Fibroblast of villous mesenchyme (primary cell): ENCODE measurements at regions not wholly inside any gene's neighbourhood (a gene's known extent, or its start where the extent isn't known, plus 50 kb on each side); places are given as distances from the start of the nearest gene placed in this dataset.
A peak's percentile ranks its signal among the peaks of the same experiment; 100 is the strongest.

ENCODE experiments used
- DNase-seq: peaks from one replicate; pipeline ENCODE4 v3.0.0-alpha.2; 2010; ENCODE audit warnings: low read depth
- H3K4me3 ChIP-seq: 2 replicates; pipeline ENCODE4 v1.5.1; 2011; ENCODE audit warnings: low read depth, mild to moderate bottlenecking, low read length
- TF ChIP-seq, protein P1 (sequence below): IDR thresholded peaks from 2 replicates; pipeline ENCODE4 v1.5.1; 2012; ENCODE audit warnings: low read depth, mild to moderate bottlenecking, low read length; ENCODE audit not compliant: insufficient read depth

DNA sequence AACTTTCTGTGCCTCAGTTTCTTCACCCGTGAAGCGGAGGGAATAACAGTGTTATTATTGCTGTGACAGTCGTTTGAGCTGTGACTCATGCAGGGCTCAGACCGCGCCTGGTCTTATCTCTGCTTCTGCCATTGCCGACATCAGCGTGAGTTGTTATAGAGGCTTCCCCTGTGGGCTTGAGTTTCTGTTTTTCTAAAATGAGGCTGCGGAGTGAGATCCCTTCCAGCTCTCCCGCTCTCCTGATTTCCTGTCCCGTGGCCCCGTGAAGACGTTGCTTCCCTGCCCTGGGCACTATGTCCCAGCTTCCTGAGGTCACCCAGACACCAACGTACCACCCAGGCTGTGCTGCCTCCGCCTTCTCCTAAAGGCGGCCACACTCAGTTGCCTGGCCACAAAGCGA is 278.5 kb downstream of the BMP7 start:
- TF ChIP-seq, protein P1, sequence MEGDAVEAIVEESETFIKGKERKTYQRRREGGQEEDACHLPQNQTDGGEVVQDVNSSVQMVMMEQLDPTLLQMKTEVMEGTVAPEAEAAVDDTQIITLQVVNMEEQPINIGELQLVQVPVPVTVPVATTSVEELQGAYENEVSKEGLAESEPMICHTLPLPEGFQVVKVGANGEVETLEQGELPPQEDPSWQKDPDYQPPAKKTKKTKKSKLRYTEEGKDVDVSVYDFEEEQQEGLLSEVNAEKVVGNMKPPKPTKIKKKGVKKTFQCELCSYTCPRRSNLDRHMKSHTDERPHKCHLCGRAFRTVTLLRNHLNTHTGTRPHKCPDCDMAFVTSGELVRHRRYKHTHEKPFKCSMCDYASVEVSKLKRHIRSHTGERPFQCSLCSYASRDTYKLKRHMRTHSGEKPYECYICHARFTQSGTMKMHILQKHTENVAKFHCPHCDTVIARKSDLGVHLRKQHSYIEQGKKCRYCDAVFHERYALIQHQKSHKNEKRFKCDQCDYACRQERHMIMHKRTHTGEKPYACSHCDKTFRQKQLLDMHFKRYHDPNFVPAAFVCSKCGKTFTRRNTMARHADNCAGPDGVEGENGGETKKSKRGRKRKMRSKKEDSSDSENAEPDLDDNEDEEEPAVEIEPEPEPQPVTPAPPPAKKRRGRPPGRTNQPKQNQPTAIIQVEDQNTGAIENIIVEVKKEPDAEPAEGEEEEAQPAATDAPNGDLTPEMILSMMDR, result no peak
- peak overlapping the region; percentile 35 for H3K4me3 ChIP-seq
- peak; percentile 77 for DNase-seq

DNA sequence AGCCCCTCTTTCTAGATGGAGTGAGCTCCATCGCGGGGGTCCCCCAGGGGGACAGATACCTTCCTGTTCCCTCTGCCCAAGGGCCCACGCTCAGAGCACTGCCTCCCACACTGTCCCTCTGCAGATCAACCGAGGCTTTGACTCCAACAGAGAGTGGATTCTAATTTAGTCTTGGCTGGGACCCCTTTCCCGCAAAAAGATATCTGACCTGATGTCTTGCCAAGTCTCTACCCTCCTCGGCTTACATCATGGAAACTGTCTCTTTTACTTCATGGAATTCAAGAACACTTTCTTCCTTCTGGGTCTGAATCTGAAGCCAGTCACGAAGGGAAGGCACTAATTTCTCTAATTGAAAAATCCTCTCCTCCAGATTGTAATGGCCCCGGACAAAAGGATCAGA is 278.0 kb downstream of the BMP7 start:
- DNase-seq, result no peak
- TF ChIP-seq, protein P1, result no peak

GRCh38 chr20:56989516-56989915 is 276.9 kb downstream of the BMP7 start:
- TF ChIP-seq, protein P1, result no peak

More for the DNA sequence above, 278.0 kb downstream of the BMP7 start:
- peak overlapping the region; percentile 35 for H3K4me3 ChIP-seq

DNA sequence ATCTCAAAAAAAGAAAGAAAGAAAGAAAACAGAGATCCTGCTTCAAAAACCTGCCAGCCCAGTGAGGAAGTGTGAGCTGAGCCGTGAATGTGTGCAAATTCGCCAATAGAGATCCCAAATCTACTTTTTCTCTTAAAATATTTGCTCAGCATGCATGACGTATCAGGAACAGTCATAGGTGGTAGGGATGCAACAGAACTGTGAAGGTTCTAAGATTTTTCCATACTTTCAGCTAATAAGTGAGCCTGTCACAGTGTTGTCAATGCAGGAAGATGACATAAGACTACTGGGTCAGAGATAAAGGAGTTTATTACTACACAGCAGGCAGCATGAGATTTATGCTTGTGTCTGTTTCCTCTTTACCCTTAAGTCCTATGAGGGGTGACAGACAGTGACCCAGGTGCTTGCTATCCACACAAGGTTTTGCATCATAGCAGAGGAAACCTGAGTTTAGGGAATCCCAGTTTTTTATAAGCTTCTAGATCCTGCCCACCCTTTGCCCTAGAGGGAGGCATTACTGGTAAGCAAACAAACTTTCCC is 273.4 kb downstream of the BMP7 start:
- DNase-seq, result no peak
- TF ChIP-seq, protein P1, result no peak
- no peak overlapping the region for H3K4me3 ChIP-seq

More at GRCh38 chr20:56989516-56989915, 276.9 kb downstream of the BMP7 start:
- DNase-seq, result no peak
- H3K4me3 ChIP-seq, result no peak overlapping the region

GRCh38 chr20:56994006-56994405 is 272.4 kb downstream of the BMP7 start:
- TF ChIP-seq, protein P1, result no peak
- H3K4me3 ChIP-seq, result no peak overlapping the region
- DNase-seq, result no peak

DNA sequence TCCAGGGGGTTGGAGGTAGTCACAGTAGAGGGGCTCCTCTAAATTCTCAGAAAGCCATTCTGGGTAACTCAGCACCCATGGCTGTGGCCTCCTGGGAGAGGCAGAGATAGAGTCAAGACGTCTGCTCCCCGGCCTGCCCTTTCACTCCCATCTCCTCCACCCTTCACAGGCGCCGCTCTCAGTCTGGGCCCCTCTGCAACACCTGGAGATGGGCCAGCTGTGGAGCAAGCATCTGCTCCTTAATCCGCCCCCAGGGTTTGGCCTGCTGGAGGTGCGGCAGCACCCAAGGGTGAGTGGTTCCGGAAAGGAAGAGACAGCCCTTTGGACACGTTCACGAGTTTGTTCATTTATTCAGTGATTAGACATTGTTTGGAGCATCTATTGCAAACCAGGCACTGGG is 271.3 kb downstream of the BMP7 start:
- TF ChIP-seq, protein P1, result no peak
- DNase-seq, result no peak
- no peak overlapping the region for H3K4me3 ChIP-seq

DNA sequence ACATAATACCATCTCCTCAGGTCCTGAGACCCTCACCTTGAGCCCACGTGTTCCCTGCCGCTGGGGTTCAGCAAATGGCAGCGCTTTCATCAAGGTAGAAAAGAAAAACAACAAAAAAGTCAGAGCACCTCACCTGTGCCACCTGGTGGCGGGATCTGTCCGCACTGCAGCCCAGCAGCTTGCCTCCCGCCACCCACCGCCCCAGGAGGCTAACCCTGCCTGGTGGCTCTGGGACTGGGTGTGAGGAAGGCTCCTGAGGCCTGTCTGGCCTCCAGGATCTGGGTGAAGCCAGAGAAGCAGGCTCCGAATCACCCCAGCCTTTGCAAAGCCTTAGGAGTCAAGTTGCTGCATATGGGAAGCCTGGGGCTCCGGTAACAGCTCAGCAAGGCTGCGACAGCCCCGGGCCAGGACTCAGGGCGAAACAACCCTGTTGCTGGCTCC is 270.8 kb downstream of the BMP7 start:
- TF ChIP-seq, protein P1, result peak; percentile 45
- no peak overlapping the region for H3K4me3 ChIP-seq
- no peak for DNase-seq
